ENCODE measurements at regions not wholly inside any gene's neighbourhood (a gene's known extent, or its start where the extent isn't known, plus 50 kb on each side); places are given as distances from the start of the nearest gene placed in this dataset.

- ATAC-seq (ENCODE audit: low read depth) = no peak
- POLR2A ChIA-PET = no interaction called here
- no peaks in the 10 kb centered on the region for H3K27me3 Mint-ChIP-seq
- H3K9me3 Mint-ChIP-seq = no peaks in the 10 kb centered on the region
- no peak for DNase-seq
- CTCF ChIA-PET = no interaction called here
- no peaks in the 10 kb centered on the region for H3K36me3 Mint-ChIP-seq (ENCODE audit: low read depth)
- no peak overlapping the region for H3K4me3 Mint-ChIP-seq
- H3K4me1 Mint-ChIP-seq = no peaks in the 10 kb centered on the region
- no peak overlapping the region for H3K27ac Mint-ChIP-seq
- intact Hi-C loops (cut with micrococcal nuclease) = no loop called here
- no peak for TF ChIP-seq CTCF (IDR thresholded peaks at IDR 0.05)
These were observed 168.5 kb downstream of the SCP2D1 start for GRCh38 chr20:18981962-18982539.

DNA sequence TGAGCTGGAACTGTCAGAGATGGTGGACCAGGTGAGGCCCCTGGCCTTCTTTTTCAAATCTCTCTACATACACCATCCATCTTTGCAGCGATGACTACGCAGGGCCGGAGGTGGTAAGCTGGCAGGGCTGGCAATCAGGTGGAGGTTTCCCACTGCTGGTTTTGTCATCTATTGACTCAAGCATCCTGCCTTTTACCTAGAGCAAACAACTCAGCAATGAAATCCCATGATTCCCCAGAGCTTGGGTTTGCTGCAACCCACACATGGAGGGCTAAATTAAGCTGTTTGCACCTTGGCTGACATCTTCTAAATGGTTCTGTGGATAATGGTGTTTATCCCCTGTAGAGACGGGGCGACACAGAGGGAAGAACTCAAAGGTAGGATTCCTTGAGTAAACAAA, 170.2 kb downstream of the SCP2D1 start:
- POLR2A ChIA-PET = no interaction called here

GRCh38 chr20:18984238-18985200, 170.9 kb downstream of the SCP2D1 start:
- CTCF ChIA-PET = no interaction called here
- no peaks in the 10 kb centered on the region for H3K4me1 Mint-ChIP-seq
- POLR2A ChIA-PET = no interaction called here
- no peak overlapping the region for H3K27ac Mint-ChIP-seq
- TF ChIP-seq CTCF (IDR thresholded peaks at IDR 0.05) = no peak
- ATAC-seq (ENCODE audit: low read depth) (no peak), DNase-seq (no peak)
- intact Hi-C loops (cut with micrococcal nuclease) = loop anchor here (5.0 kb wide), 1 partner anchor 72 kb away; no protein-coding TSS in a partner anchor
- H3K36me3 Mint-ChIP-seq (ENCODE audit: low read depth) = no peaks in the 10 kb centered on the region
- H3K4me3 Mint-ChIP-seq = no peak overlapping the region
- H3K27me3 Mint-ChIP-seq = no peaks in the 10 kb centered on the region
- H3K9me3 Mint-ChIP-seq = no peaks in the 10 kb centered on the region

More for the DNA sequence above, 170.2 kb downstream of the SCP2D1 start:
- intact Hi-C loops (cut with micrococcal nuclease) = no loop called here
- H3K27me3 Mint-ChIP-seq = no peaks in the 10 kb centered on the region
- no peaks in the 10 kb centered on the region for H3K9me3 Mint-ChIP-seq
- no peaks in the 10 kb centered on the region for H3K4me1 Mint-ChIP-seq
- DNase-seq (no peak), ATAC-seq (ENCODE audit: low read depth) (no peak)
- no peak overlapping the region for H3K4me3 Mint-ChIP-seq
- TF ChIP-seq CTCF (IDR thresholded peaks at IDR 0.05) = no peak
- H3K36me3 Mint-ChIP-seq (ENCODE audit: low read depth) = no peaks in the 10 kb centered on the region
- CTCF ChIA-PET = no interaction called here
- no peak overlapping the region for H3K27ac Mint-ChIP-seq

- Mint-ChIP-seq H3K27ac (no peak overlapping the region), H3K4me1 (no peaks in the 10 kb centered on the region), H3K27me3 (no peaks in the 10 kb centered on the region), H3K4me3 (no peak overlapping the region), H3K36me3 (ENCODE audit: low read depth) (no peaks in the 10 kb centered on the region), H3K9me3 (no peaks in the 10 kb centered on the region)
- POLR2A ChIA-PET = no interaction called here
- no peak for TF ChIP-seq CTCF (IDR thresholded peaks at IDR 0.05)
- ATAC-seq (ENCODE audit: low read depth) = no peak
- intact Hi-C loops (cut with micrococcal nuclease) = loop anchor here (5.0 kb wide), 1 partner anchor 73 kb away; no protein-coding TSS in a partner anchor
- no peak for DNase-seq
- CTCF ChIA-PET = no interaction called here
These were observed 172.0 kb downstream of the SCP2D1 start for GRCh38 chr20:18985551-18985950.

DNA sequence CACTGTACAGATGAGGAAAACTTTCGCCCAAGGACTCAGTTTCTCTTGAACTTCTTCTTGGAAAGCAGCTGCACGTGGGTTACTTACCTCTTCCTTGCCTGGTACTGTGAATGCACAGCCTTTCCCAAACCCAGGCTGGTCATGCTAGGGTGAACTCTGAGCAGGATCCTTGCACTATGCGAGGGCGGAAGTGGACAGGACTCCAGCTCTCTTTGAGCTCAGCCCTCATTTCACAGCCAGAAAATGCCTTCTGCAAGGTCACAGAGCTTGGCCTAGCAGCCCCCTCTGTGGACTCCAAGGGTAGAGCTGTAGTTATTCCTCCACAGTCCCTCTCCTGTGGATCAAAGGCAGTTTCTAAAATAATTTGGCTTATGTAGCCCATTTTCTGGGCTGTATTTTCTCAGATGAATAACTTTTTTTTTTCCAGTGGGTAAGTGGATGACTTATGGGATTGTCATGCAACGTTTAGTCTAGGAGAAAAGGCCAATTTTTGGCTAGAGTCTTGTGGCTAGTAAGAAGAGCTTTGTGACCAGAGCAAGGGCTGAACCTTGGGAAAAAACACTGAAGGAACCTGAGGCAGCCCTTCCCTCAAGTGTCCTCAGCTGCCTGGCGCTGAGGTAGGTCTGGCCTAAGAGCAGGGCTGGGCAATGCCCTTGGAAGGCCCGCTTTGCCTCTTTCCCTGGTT, 172.7 kb downstream of the SCP2D1 start:
- DNase-seq = no peak
- Mint-ChIP-seq H3K27me3 (no peaks in the 10 kb centered on the region), H3K27ac (no peak overlapping the region)

More for the DNA sequence above, 172.7 kb downstream of the SCP2D1 start:
- POLR2A ChIA-PET = no interaction called here
- intact Hi-C loops (cut with micrococcal nuclease) = loop anchor here (5.0 kb wide), 1 partner anchor 74 kb away; no protein-coding TSS in a partner anchor
- no peak for TF ChIP-seq CTCF (IDR thresholded peaks at IDR 0.05)
- Mint-ChIP-seq H3K4me1 (no peaks in the 10 kb centered on the region), H3K9me3 (no peaks in the 10 kb centered on the region), H3K36me3 (ENCODE audit: low read depth) (no peaks in the 10 kb centered on the region), H3K4me3 (no peak overlapping the region)
- CTCF ChIA-PET = no interaction called here
- no peak for ATAC-seq (ENCODE audit: low read depth)
